Fibroblast of upper back skin (primary cell): ENCODE measurements at regions not wholly inside any gene's neighbourhood (a gene's known extent, or its start where the extent isn't known, plus 50 kb on each side); places are given as distances from the start of the nearest gene placed in this dataset.
A peak's percentile ranks its signal among the peaks of the same experiment; 100 is the strongest.
"Not testable (repeated sequence)": the region's sequence is repeated elsewhere in the genome, so short reads cannot be mapped to it uniquely, and the experiment has no call there.

Experiments
- DNase-seq: peaks from one replicate; pipeline ENCODE4 v3.0.0-alpha.2; 2013

GRCh38 chr7:94277236-94277635, 117.5 kb upstream of the COL1A2 start:
- DNase-seq, result no peak

GRCh38 chr7:94280851-94281250, 113.8 kb upstream of the COL1A2 start:
- DNase-seq, result no peak

GRCh38 chr7:94284104-94284503, 110.6 kb upstream of the COL1A2 start:
- DNase-seq, result no peak

GRCh38 chr7:94286111-94286510, 108.6 kb upstream of the COL1A2 start:
- peak; percentile 51 for DNase-seq

- no peak for DNase-seq
Observed at GRCh38 chr7:94288096-94288495, 106.6 kb upstream of the COL1A2 start.

GRCh38 chr7:94289071-94289470, 105.6 kb upstream of the COL1A2 start:
- peak; percentile 89 for DNase-seq

GRCh38 chr7:94294471-94295131, 100.1 kb upstream of the COL1A2 start:
- no peak for DNase-seq

- peak; percentile 90 for DNase-seq
Observed at GRCh38 chr7:94295850-94296249, 98.8 kb upstream of the COL1A2 start.

- no peak for DNase-seq
Observed at GRCh38 chr7:94296881-94297280, 97.8 kb upstream of the COL1A2 start.

- peak; percentile 99 for DNase-seq
Observed at GRCh38 chr7:94297397-94297838, 97.3 kb upstream of the COL1A2 start.

- DNase-seq, result peak; percentile 87
Observed at GRCh38 chr7:94298943-94299342, 95.8 kb upstream of the COL1A2 start.

- DNase-seq, result no peak
Observed at GRCh38 chr7:94300176-94300835, 94.4 kb upstream of the COL1A2 start.

- peak; percentile 99 for DNase-seq
Observed at GRCh38 chr7:94301024-94301586, 93.6 kb upstream of the COL1A2 start.

- no peak for DNase-seq
Observed at GRCh38 chr7:94303118-94303517, 91.6 kb upstream of the COL1A2 start.

GRCh38 chr7:94303695-94304094, 91.0 kb upstream of the COL1A2 start:
- DNase-seq, result peak; percentile 91

- DNase-seq, result no peak
Observed at GRCh38 chr7:94304878-94305277, 89.8 kb upstream of the COL1A2 start.

GRCh38 chr7:94305836-94306235, 88.9 kb upstream of the COL1A2 start:
- no peak for DNase-seq

GRCh38 chr7:94307399-94308048, 87.2 kb upstream of the COL1A2 start:
- no peak for DNase-seq

- DNase-seq, result peak; percentile 61
Observed at GRCh38 chr7:94311515-94311914, 83.2 kb upstream of the COL1A2 start.

GRCh38 chr7:94313926-94314325, 80.8 kb upstream of the COL1A2 start:
- DNase-seq, result peak; percentile 92

GRCh38 chr7:94314413-94315410, 80.0 kb upstream of the COL1A2 start:
- DNase-seq, result no peak

- not testable (repeated sequence) for DNase-seq
Observed at GRCh38 chr7:94321138-94321537, 73.6 kb upstream of the COL1A2 start.
